NCI-H2081 (cell line): ENCODE measurements at regions not wholly inside any gene's neighbourhood (a gene's known extent, or its start where the extent isn't known, plus 50 kb on each side); places are given as distances from the start of the nearest gene placed in this dataset.

Experiments used
- DNase-seq, 2 experiments: peaks; one replicate each; lab custom pipeline; 2025; lab: John Stamatoyannopoulos, UW

GRCh38 chr6:44715188-44715587 is 327.7 kb downstream of the CDC5L start:
- no peak for DNase-seq

- DNase-seq = no peak
Observed at GRCh38 chr6:44715925-44716324, 328.4 kb downstream of the CDC5L start.

GRCh38 chr6:44717431-44717830 is 329.9 kb downstream of the CDC5L start:
- no peak for DNase-seq

GRCh38 chr6:44721954-44722578 is 334.6 kb downstream of the CDC5L start:
- DNase-seq = no peak

- no peak for DNase-seq
Observed at GRCh38 chr6:44722736-44723135, 335.2 kb downstream of the CDC5L start.

GRCh38 chr6:44723439-44724197 is 336.1 kb downstream of the CDC5L start:
- DNase-seq = no peak

- no peak for DNase-seq
Observed at GRCh38 chr6:44725070-44725469, 337.6 kb downstream of the CDC5L start.

GRCh38 chr6:44727651-44728630 is 340.4 kb downstream of the CDC5L start:
- no peak for DNase-seq

GRCh38 chr6:44730771-44731391 is 343.4 kb downstream of the CDC5L start:
- no peak for DNase-seq

- DNase-seq = no peak
Observed at GRCh38 chr6:44731485-44732095, 344.1 kb downstream of the CDC5L start.

GRCh38 chr6:44732243-44732642 is 344.7 kb downstream of the CDC5L start:
- DNase-seq = no peak

GRCh38 chr6:44733126-44733525 is 345.6 kb downstream of the CDC5L start:
- no peak for DNase-seq

- no peak for DNase-seq
Observed at GRCh38 chr6:44733868-44734267, 346.4 kb downstream of the CDC5L start.

- DNase-seq = no peak
Observed at GRCh38 chr6:44734886-44735629, 347.6 kb downstream of the CDC5L start.

- DNase-seq = no peak
Observed at GRCh38 chr6:44735630-44735963, 348.1 kb downstream of the CDC5L start.

GRCh38 chr6:44737341-44737740 is 349.8 kb downstream of the CDC5L start:
- DNase-seq = no peak

- DNase-seq = no peak
Observed at GRCh38 chr6:44737829-44738528, 350.5 kb downstream of the CDC5L start.

- DNase-seq = no peak
Observed at GRCh38 chr6:44738601-44739146, 351.2 kb downstream of the CDC5L start.

- no peak for DNase-seq
Observed at GRCh38 chr6:44739181-44739580, 351.7 kb downstream of the CDC5L start.

GRCh38 chr6:44740566-44741120 is 353.1 kb downstream of the CDC5L start:
- DNase-seq = no peak
